Astrocyte (in vitro differentiated cells and primary cell): ENCODE measurements at regions not wholly inside any gene's neighbourhood (a gene's known extent, or its start where the extent isn't known, plus 50 kb on each side); places are given as distances from the start of the nearest gene placed in this dataset.

Source experiments
- DNase-seq: peaks from one replicate; pipeline ENCODE4 v3.0.0-alpha.2; 2010; ENCODE audit warnings: low read depth
- FAIRE-seq: peaks from 2 replicates; lab custom pipeline; 2011; peaks lifted over from hg19 to GRCh38; lab: Jason Lieb, UNC
- H2AFZ ChIP-seq: 2 replicates; pipeline ENCODE4 v1.6.0; 2012; ENCODE audit warnings: low read depth, low read length, inconsistent platforms
- H3K27ac ChIP-seq: 2 replicates; pipeline ENCODE4 v1.5.1; 2011; ENCODE audit warnings: low read depth, low read length, inconsistent platforms
- H3K27me3 ChIP-seq: 2 replicates; pipeline ENCODE4 v1.6.0; 2011; ENCODE audit warnings: low read length, inconsistent platforms; ENCODE audit not compliant: insufficient read depth
- H3K36me3 ChIP-seq: 2 replicates; pipeline ENCODE4 v1.5.1; 2011; ENCODE audit warnings: low read length, inconsistent platforms; ENCODE audit not compliant: insufficient read depth
- H3K4me1 ChIP-seq: 2 replicates; pipeline ENCODE4 v1.5.1; 2011; ENCODE audit warnings: low read length, inconsistent platforms; ENCODE audit not compliant: insufficient read depth
- H3K4me2 ChIP-seq: 2 replicates; pipeline ENCODE4 v1.6.0; 2012; ENCODE audit warnings: low read length, inconsistent platforms
- H3K4me3 ChIP-seq: 2 replicates; pipeline ENCODE4 v1.5.1; 2011; ENCODE audit warnings: low read depth, mild to moderate bottlenecking, low read length, inconsistent platforms; ENCODE audit not compliant: insufficient read depth
- H3K79me2 ChIP-seq: 2 replicates; pipeline ENCODE4 v1.6.0; 2012; ENCODE audit warnings: mild to moderate bottlenecking, low read length, inconsistent platforms; ENCODE audit not compliant: insufficient read depth
- H3K9ac ChIP-seq: 2 replicates; pipeline ENCODE4 v1.6.0; 2012; ENCODE audit warnings: mild to moderate bottlenecking, low read length, inconsistent platforms
- H3K9me3 ChIP-seq: 2 replicates; pipeline ENCODE4 v1.5.1; 2012; ENCODE audit warnings: low read depth, mild to moderate bottlenecking, low read length, inconsistent platforms; ENCODE audit not compliant: insufficient read depth
- H4K20me1 ChIP-seq: 2 replicates; pipeline ENCODE4 v1.6.0; 2012; ENCODE audit warnings: low read length, inconsistent platforms; ENCODE audit not compliant: insufficient read depth
- H3K27ac Mint-ChIP-seq: one replicate; pipeline ENCODE4 v1.8.0; 2021; ENCODE audit warnings: mild to moderate bottlenecking, mixed read lengths; ENCODE audit not compliant: unreplicated experiment
- H3K27me3 Mint-ChIP-seq: one replicate; pipeline ENCODE4 v1.8.0; 2021; ENCODE audit warnings: low read depth, mixed read lengths; ENCODE audit not compliant: unreplicated experiment
- H3K36me3 Mint-ChIP-seq: one replicate; pipeline ENCODE4 v1.8.0; 2021; ENCODE audit warnings: low read depth, mixed read lengths; ENCODE audit not compliant: unreplicated experiment
- H3K4me1 Mint-ChIP-seq: one replicate; pipeline ENCODE4 v1.8.0; 2021; ENCODE audit warnings: low read depth, mixed read lengths; ENCODE audit not compliant: unreplicated experiment
- H3K4me3 Mint-ChIP-seq: one replicate; pipeline ENCODE4 v1.8.0; 2021; ENCODE audit warnings: mild to moderate bottlenecking, moderate library complexity, mixed read lengths; ENCODE audit not compliant: unreplicated experiment
- H3K9me3 Mint-ChIP-seq: one replicate; pipeline ENCODE4 v1.8.0; 2021; ENCODE audit warnings: mild to moderate bottlenecking, mixed read lengths; ENCODE audit not compliant: unreplicated experiment
- EZH2 ChIP-seq: IDR thresholded peaks from 2 replicates; pipeline ENCODE4 v1.6.1; 2012; ENCODE audit warnings: mild to moderate bottlenecking, low read length, inconsistent platforms; ENCODE audit not compliant: insufficient read depth
- TF ChIP-seq, protein P1 (sequence below): IDR thresholded peaks from 2 replicates; pipeline ENCODE4 v1.5.1; 2011; ENCODE audit warnings: low read depth, mild to moderate bottlenecking, inconsistent platforms, low read length, moderate library complexity; ENCODE audit not compliant: insufficient read depth

DNA sequence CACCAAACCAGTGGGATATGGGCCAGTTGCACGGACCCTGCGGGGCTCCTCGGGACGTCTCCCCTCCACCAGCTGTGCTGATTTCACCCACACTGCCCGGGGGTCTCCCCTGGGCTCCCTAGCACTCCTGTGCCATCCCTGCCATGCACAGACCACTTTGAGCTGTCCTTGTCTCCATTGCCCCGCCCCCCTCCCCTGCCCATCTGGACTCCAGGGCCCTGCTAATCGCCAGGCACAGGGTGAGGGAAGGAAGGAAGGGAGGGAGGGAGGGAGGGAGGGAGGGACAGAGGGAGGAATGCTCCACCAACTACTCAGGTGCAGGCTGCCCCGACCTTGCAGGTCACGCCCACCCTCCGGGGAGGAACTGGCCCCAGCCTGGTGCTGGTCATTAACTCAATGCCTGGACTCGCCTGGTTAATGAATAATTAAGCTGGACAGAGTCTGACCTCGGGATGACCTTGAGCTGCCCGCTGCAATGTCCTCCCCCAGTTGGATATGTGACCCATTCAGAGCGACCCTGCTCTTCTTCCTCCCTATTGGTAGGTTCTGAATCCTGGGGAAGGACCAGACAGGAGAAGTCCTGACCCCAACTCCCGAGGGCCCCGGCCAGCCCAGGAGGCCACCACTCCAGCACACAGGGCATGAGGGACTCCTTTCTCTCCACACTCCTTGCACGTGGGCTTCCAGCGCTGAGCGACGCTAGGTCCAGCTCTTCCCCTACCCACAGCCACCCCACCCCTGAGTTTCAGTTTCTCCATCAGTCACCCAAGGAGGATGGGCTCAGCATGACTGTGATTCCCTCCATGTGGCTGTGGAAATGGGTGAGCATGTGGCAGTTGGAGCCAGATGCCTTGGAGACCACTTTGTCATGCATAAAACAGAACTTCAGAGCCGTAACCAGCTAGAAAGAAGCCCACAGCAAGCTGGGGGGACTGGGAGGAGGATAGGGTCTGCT lies 62.1 kb downstream of the C9orf50 start:
- Mint-ChIP-seq H3K27me3 (no peaks in the 10 kb centered on the region), H3K9me3 (no peaks in the 10 kb centered on the region), H3K36me3 (no peaks in the 10 kb centered on the region), H3K27ac (no peak overlapping the region), H3K4me3 (no peak overlapping the region), H3K4me1 (peaks cover 29% of the 10 kb centered on the region)
- FAIRE-seq: no peak
- H3K36me3 ChIP-seq: no peaks in the 10 kb centered on the region
- no peaks in the 10 kb centered on the region for H3K27me3 ChIP-seq
- no peak overlapping the region for H3K4me3 ChIP-seq
- no peak for TF ChIP-seq EZH2
- TF ChIP-seq, protein P1, sequence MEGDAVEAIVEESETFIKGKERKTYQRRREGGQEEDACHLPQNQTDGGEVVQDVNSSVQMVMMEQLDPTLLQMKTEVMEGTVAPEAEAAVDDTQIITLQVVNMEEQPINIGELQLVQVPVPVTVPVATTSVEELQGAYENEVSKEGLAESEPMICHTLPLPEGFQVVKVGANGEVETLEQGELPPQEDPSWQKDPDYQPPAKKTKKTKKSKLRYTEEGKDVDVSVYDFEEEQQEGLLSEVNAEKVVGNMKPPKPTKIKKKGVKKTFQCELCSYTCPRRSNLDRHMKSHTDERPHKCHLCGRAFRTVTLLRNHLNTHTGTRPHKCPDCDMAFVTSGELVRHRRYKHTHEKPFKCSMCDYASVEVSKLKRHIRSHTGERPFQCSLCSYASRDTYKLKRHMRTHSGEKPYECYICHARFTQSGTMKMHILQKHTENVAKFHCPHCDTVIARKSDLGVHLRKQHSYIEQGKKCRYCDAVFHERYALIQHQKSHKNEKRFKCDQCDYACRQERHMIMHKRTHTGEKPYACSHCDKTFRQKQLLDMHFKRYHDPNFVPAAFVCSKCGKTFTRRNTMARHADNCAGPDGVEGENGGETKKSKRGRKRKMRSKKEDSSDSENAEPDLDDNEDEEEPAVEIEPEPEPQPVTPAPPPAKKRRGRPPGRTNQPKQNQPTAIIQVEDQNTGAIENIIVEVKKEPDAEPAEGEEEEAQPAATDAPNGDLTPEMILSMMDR: no peak
- no peak overlapping the region for H3K4me2 ChIP-seq
- H3K27ac ChIP-seq: no peak overlapping the region
- H4K20me1 ChIP-seq: no peaks in the 10 kb centered on the region
- no peak for DNase-seq
- H3K79me2 ChIP-seq: no peaks in the 10 kb centered on the region
- H3K9ac ChIP-seq: no peak overlapping the region
- no peak overlapping the region for H2AFZ ChIP-seq
- H3K4me1 ChIP-seq: peaks cover 19% of the 10 kb centered on the region
- H3K9me3 ChIP-seq: no peaks in the 10 kb centered on the region

DNA sequence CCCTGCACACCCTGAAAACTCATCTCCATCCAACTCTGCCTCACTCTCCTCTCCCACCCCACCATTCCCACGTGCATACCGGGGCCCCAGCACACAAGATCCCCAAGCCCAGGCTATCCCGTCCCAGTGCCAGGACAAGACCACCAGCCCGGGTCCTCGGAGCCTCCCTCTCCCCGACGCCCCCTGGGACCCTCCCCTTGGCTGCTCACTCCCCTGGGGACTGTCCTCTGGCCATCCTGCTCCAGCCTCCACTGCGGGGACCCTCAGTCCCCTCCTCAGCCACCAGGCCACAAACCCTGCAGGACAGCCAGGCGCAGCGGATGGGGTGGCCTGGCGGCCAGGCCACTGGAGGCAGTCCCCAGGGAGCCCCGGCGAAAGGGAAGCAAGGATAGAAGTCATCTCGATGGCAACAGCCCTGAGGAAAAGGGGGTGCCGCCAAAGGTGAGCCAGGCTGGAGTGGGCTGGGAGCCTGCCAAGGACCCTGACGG lies 62.8 kb downstream of the C9orf50 start:
- Histone ChIP-seq H3K36me3 (no peaks in the 10 kb centered on the region), H4K20me1 (no peaks in the 10 kb centered on the region), H3K27me3 (no peaks in the 10 kb centered on the region), H3K4me1 (peaks cover 19% of the 10 kb centered on the region), H3K9me3 (no peaks in the 10 kb centered on the region), H3K79me2 (no peaks in the 10 kb centered on the region), H2AFZ (no peak overlapping the region), H3K9ac (peak overlapping the region; percentile 70), H3K4me3 (no peak overlapping the region), H3K4me2 (peak overlapping the region; percentile 60), H3K27ac (peak overlapping the region; percentile 70)
- no peak for TF ChIP-seq EZH2
- TF ChIP-seq, protein P1: no peak
- peak overlapping the region; percentile 77 for H3K27ac Mint-ChIP-seq
- H3K9me3 Mint-ChIP-seq: no peaks in the 10 kb centered on the region
- H3K27me3 Mint-ChIP-seq: peaks cover 4% of the 10 kb centered on the region
- FAIRE-seq (no peak), DNase-seq (no peak)
- peaks cover 29% of the 10 kb centered on the region for H3K4me1 Mint-ChIP-seq
- no peak overlapping the region for H3K4me3 Mint-ChIP-seq
- H3K36me3 Mint-ChIP-seq: no peaks in the 10 kb centered on the region
